CD8-positive, alpha-beta memory T cell (primary cell): ENCODE measurements at regions not wholly inside any gene's neighbourhood (a gene's known extent, or its start where the extent isn't known, plus 50 kb on each side); places are given as distances from the start of the nearest gene placed in this dataset.

Source experiments
- CTCF ChIA-PET: fragments of 350-600 bp; sonication (Branson Sonifier 250); formaldehyde crosslinking; loops from one replicate; lab custom pipeline; 2021; ENCODE audit warnings: antibody characterized with exemption; lab: Charles Lee
- POLR2A ChIA-PET: fragments of 350-600 bp; sonication (Branson Sonifier 250); formaldehyde crosslinking; loops from one replicate; lab custom pipeline; 2021; ENCODE audit warnings: antibody characterized with exemption; lab: Charles Lee
- DNase-seq, 5 donors: peaks; one replicate each; pipeline versions ENCODE4 v3.0.0 to v3.0.0-alpha.2; 2020 to 2022; ENCODE audit warnings: mixed read lengths in 1 of 5
- H3K27ac ChIP-seq: one replicate; pipeline ENCODE4 v1.7.0; 2013; ENCODE audit warnings: low read depth, mild to moderate bottlenecking, low read length, moderate library complexity
- H3K27me3 ChIP-seq: 2 replicates; pipeline ENCODE4 v1.7.0; 2013; ENCODE audit warnings: low read length, mild to moderate bottlenecking; ENCODE audit not compliant: insufficient read depth, poor library complexity, severe bottlenecking
- H3K36me3 ChIP-seq: 2 replicates; pipeline ENCODE4 v1.7.0; 2013; ENCODE audit warnings: mild to moderate bottlenecking, low read length, moderate library complexity; ENCODE audit not compliant: insufficient read depth
- H3K4me1 ChIP-seq: 2 replicates; pipeline ENCODE4 v1.7.0; 2013; ENCODE audit warnings: mild to moderate bottlenecking, low read length, moderate library complexity; ENCODE audit not compliant: insufficient read depth
- H3K4me3 ChIP-seq: 2 replicates; pipeline ENCODE4 v1.7.0; 2013; ENCODE audit warnings: mild to moderate bottlenecking, low read length
- H3K9me3 ChIP-seq: 2 replicates; pipeline ENCODE4 v1.7.0; 2013; ENCODE audit warnings: mild to moderate bottlenecking, low read length
- H3K27ac Mint-ChIP-seq, 8 donors: one replicate each; pipeline ENCODE4 v1.8.0; 2020 to 2021; ENCODE audit warnings: mixed read lengths in 8 of 8, mild to moderate bottlenecking in 6 of 8, inconsistent platforms in 3 of 8, moderate library complexity in 3 of 8
- H3K27me3 Mint-ChIP-seq, 2 donors: one replicate each; pipeline ENCODE4 v1.8.0; 2020 to 2021; ENCODE audit warnings: mixed read lengths in 2 of 2, mild to moderate bottlenecking in 1 of 2, moderate library complexity in 1 of 2
- H3K36me3 Mint-ChIP-seq, 3 donors: one replicate each; pipeline ENCODE4 v1.8.0; 2020 to 2021; ENCODE audit warnings: mixed read lengths in 3 of 3, inconsistent platforms in 1 of 3, mild to moderate bottlenecking in 1 of 3
- H3K4me1 Mint-ChIP-seq, 3 donors: one replicate each; pipeline ENCODE4 v1.8.0; 2020 to 2021; ENCODE audit warnings: mixed read lengths in 3 of 3, inconsistent platforms in 1 of 3, mild to moderate bottlenecking in 1 of 3
- H3K4me3 Mint-ChIP-seq, 7 donors: one replicate each; pipeline ENCODE4 v1.8.0; 2020 to 2021; ENCODE audit warnings: mixed read lengths in 7 of 7, mild to moderate bottlenecking in 6 of 7, moderate library complexity in 4 of 7, inconsistent platforms in 2 of 7
- H3K9me3 Mint-ChIP-seq, 5 donors: one replicate each; pipeline ENCODE4 v1.8.0; 2020 to 2022; ENCODE audit warnings: mixed read lengths in 5 of 5, mild to moderate bottlenecking in 3 of 5, moderate library complexity in 2 of 5, inconsistent platforms in 1 of 5

GRCh38 chr13:106372199-106373155 is 163.0 kb downstream of the EFNB2 start:
- Histone ChIP-seq H3K27ac (no peak overlapping the region), H3K4me1 (no peaks in the 10 kb centered on the region), H3K9me3 (no peaks in the 10 kb centered on the region), H3K36me3 (no peaks in the 10 kb centered on the region), H3K4me3 (no peak overlapping the region), H3K27me3 (no peaks in the 10 kb centered on the region)
- Mint-ChIP-seq H3K27ac (no peak overlapping the region), H3K9me3 (no peaks in the 10 kb centered on the region), H3K36me3 (no peaks in the 10 kb centered on the region), H3K27me3 (peaks cover 8 to 9% of the 10 kb centered on the region in 2 donors), H3K4me3 (no peak overlapping the region), H3K4me1 (no peaks in the 10 kb centered on the region)
- ChIA-PET POLR2A (no interaction called here), CTCF (no interaction called here)
- DNase-seq, result no peak

- H3K9me3 ChIP-seq, result no peaks in the 10 kb centered on the region
- CTCF ChIA-PET, result no interaction called here
- H3K27me3 Mint-ChIP-seq, result peaks cover 5 to 8% of the 10 kb centered on the region in 2 donors
- H3K36me3 Mint-ChIP-seq, result no peaks in the 10 kb centered on the region
- POLR2A ChIA-PET, result no interaction called here
- peak overlapping the region in 1 of 8 donors; percentile 13 for H3K27ac Mint-ChIP-seq
- H3K4me3 ChIP-seq, result no peak overlapping the region
- H3K27ac ChIP-seq, result no peak overlapping the region
- no peaks in the 10 kb centered on the region for H3K27me3 ChIP-seq
- H3K4me3 Mint-ChIP-seq, result no peak overlapping the region
- H3K36me3 ChIP-seq, result no peaks in the 10 kb centered on the region
- H3K4me1 ChIP-seq, result no peaks in the 10 kb centered on the region
- peaks cover 0 to 2% (median 0%) of the 10 kb centered on the region in 5 donors for H3K9me3 Mint-ChIP-seq
- H3K4me1 Mint-ChIP-seq, result no peaks in the 10 kb centered on the region
- no peak for DNase-seq
Measured at GRCh38 chr13:106371024-106371423, 164.4 kb downstream of the EFNB2 start.

GRCh38 chr13:106369858-106370257 is 165.6 kb downstream of the EFNB2 start:
- DNase-seq, result no peak
- CTCF ChIA-PET, result no interaction called here
- no peaks in the 10 kb centered on the region for H3K9me3 ChIP-seq

GRCh38 chr13:106369091-106369490 is 166.4 kb downstream of the EFNB2 start:
- Mint-ChIP-seq H3K36me3 (no peaks in the 10 kb centered on the region), H3K27me3 (peaks cover 5% of the 10 kb centered on the region in 2 donors), H3K9me3 (peaks cover 0 to 10% (median 3%) of the 10 kb centered on the region in 5 donors), H3K4me3 (no peak overlapping the region), H3K4me1 (no peaks in the 10 kb centered on the region), H3K27ac (no peak overlapping the region)
- no peak overlapping the region for H3K27ac ChIP-seq
- H3K4me1 ChIP-seq, result no peaks in the 10 kb centered on the region
- no peaks in the 10 kb centered on the region for H3K27me3 ChIP-seq
- POLR2A ChIA-PET, result no interaction called here
- DNase-seq, result no peak
- H3K4me3 ChIP-seq, result no peak overlapping the region
- CTCF ChIA-PET, result no interaction called here
- H3K9me3 ChIP-seq, result no peaks in the 10 kb centered on the region
- H3K36me3 ChIP-seq, result no peaks in the 10 kb centered on the region

More at GRCh38 chr13:106369858-106370257, 165.6 kb downstream of the EFNB2 start:
- Mint-ChIP-seq H3K27ac (no peak overlapping the region), H3K36me3 (no peaks in the 10 kb centered on the region), H3K27me3 (peaks cover 5% of the 10 kb centered on the region in 2 donors), H3K9me3 (peaks cover 0 to 6% (median 3%) of the 10 kb centered on the region in 5 donors), H3K4me1 (no peaks in the 10 kb centered on the region), H3K4me3 (no peak overlapping the region)
- Histone ChIP-seq H3K36me3 (no peaks in the 10 kb centered on the region), H3K27me3 (no peaks in the 10 kb centered on the region), H3K4me1 (no peaks in the 10 kb centered on the region), H3K4me3 (no peak overlapping the region), H3K27ac (no peak overlapping the region)
- POLR2A ChIA-PET, result no interaction called here

- Histone ChIP-seq H3K27me3 (no peaks in the 10 kb centered on the region), H3K36me3 (no peaks in the 10 kb centered on the region), H3K9me3 (no peaks in the 10 kb centered on the region), H3K4me1 (no peaks in the 10 kb centered on the region), H3K27ac (no peak overlapping the region), H3K4me3 (no peak overlapping the region)
- H3K9me3 Mint-ChIP-seq, result peaks cover 0 to 10% (median 3%) of the 10 kb centered on the region in 5 donors
- no peak overlapping the region for H3K4me3 Mint-ChIP-seq
- peaks cover 5% of the 10 kb centered on the region in 2 donors for H3K27me3 Mint-ChIP-seq
- POLR2A ChIA-PET, result no interaction called here
- H3K36me3 Mint-ChIP-seq, result no peaks in the 10 kb centered on the region
- no peaks in the 10 kb centered on the region for H3K4me1 Mint-ChIP-seq
- DNase-seq, result no peak
- H3K27ac Mint-ChIP-seq, result no peak overlapping the region
- CTCF ChIA-PET, result no interaction called here
Measured at GRCh38 chr13:106367361-106367971, 168.0 kb downstream of the EFNB2 start.

GRCh38 chr13:106362707-106363106 is 172.8 kb downstream of the EFNB2 start:
- no peak overlapping the region for H3K27ac ChIP-seq
- H3K4me3 ChIP-seq, result no peak overlapping the region
- Mint-ChIP-seq H3K27me3 (peaks cover 0 to 4% of the 10 kb centered on the region in 2 donors), H3K4me1 (no peaks in the 10 kb centered on the region), H3K4me3 (no peak overlapping the region), H3K36me3 (no peaks in the 10 kb centered on the region), H3K27ac (no peak overlapping the region), H3K9me3 (peaks cover 0 to 10% (median 6%) of the 10 kb centered on the region in 5 donors)
- no peaks in the 10 kb centered on the region for H3K27me3 ChIP-seq
- no peaks in the 10 kb centered on the region for H3K9me3 ChIP-seq
- ChIA-PET POLR2A (no interaction called here), CTCF (no interaction called here)
- no peak for DNase-seq
- H3K4me1 ChIP-seq, result no peaks in the 10 kb centered on the region
- H3K36me3 ChIP-seq, result no peaks in the 10 kb centered on the region

- CTCF ChIA-PET, result no interaction called here
- H3K4me3 ChIP-seq, result no peak overlapping the region
- H3K4me3 Mint-ChIP-seq, result no peak overlapping the region
- no peak for DNase-seq
- no peak overlapping the region for H3K27ac Mint-ChIP-seq
- H3K9me3 Mint-ChIP-seq, result peaks cover 0 to 10% (median 6%) of the 10 kb centered on the region in 5 donors
- no peaks in the 10 kb centered on the region for H3K4me1 ChIP-seq
- H3K27me3 Mint-ChIP-seq, result peaks cover 0 to 4% of the 10 kb centered on the region in 2 donors
- H3K4me1 Mint-ChIP-seq, result no peaks in the 10 kb centered on the region
- H3K27me3 ChIP-seq, result no peaks in the 10 kb centered on the region
- H3K36me3 Mint-ChIP-seq, result no peaks in the 10 kb centered on the region
- H3K36me3 ChIP-seq, result no peaks in the 10 kb centered on the region
- POLR2A ChIA-PET, result no interaction called here
- no peaks in the 10 kb centered on the region for H3K9me3 ChIP-seq
- no peak overlapping the region for H3K27ac ChIP-seq
Measured at GRCh38 chr13:106361621-106362020, 173.8 kb downstream of the EFNB2 start.

GRCh38 chr13:106357198-106357597 is 178.3 kb downstream of the EFNB2 start:
- Histone ChIP-seq H3K9me3 (no peaks in the 10 kb centered on the region), H3K4me3 (no peak overlapping the region), H3K36me3 (no peaks in the 10 kb centered on the region), H3K27ac (no peak overlapping the region), H3K4me1 (no peaks in the 10 kb centered on the region), H3K27me3 (no peaks in the 10 kb centered on the region)
- POLR2A ChIA-PET, result no interaction called here
- Mint-ChIP-seq H3K4me1 (no peaks in the 10 kb centered on the region), H3K27ac (no peak overlapping the region), H3K9me3 (peaks cover 0 to 4% (median 0%) of the 10 kb centered on the region in 5 donors), H3K27me3 (peaks cover 0 to 5% of the 10 kb centered on the region in 2 donors), H3K4me3 (no peak overlapping the region), H3K36me3 (no peaks in the 10 kb centered on the region)
- DNase-seq, result no peak
- CTCF ChIA-PET, result no interaction called here
